BE2C (cell line): ENCODE measurements at regions not wholly inside any gene's neighbourhood (a gene's known extent, or its start where the extent isn't known, plus 50 kb on each side); places are given as distances from the start of the nearest gene placed in this dataset.

ENCODE experiments used
- DNase-seq: peaks from one replicate; pipeline ENCODE4 v3.0.0-alpha.2; 2020
- H3K27me3 ChIP-seq: fragments of 250-450 bp; sonication (Bioruptor Pico); 2 replicates; pipeline ENCODE4 v1.5.1; 2020; ENCODE audit warnings: mild to moderate bottlenecking
- H3K36me3 ChIP-seq: fragments of 250-450 bp; sonication (Bioruptor Pico); 2 replicates; pipeline ENCODE4 v1.5.1; 2020; ENCODE audit warnings: mild to moderate bottlenecking
- H3K4me1 ChIP-seq: fragments of 250-450 bp; sonication (Bioruptor Pico); 2 replicates; pipeline ENCODE4 v1.5.1; 2020
- H3K4me3 ChIP-seq: 2 replicates; pipeline ENCODE4 v1.5.1; 2011; ENCODE audit warnings: low read depth, low read length
- H3K9me3 ChIP-seq: fragments of 250-450 bp; sonication (Bioruptor Pico); 2 replicates; pipeline ENCODE4 v1.5.1; 2020
- TF ChIP-seq, protein P1 (sequence below): IDR thresholded peaks from 2 replicates; pipeline ENCODE4 v1.5.1; 2012; ENCODE audit warnings: mild to moderate bottlenecking, low read depth, low read length

- no peak overlapping the region for H3K4me3 ChIP-seq
- TF ChIP-seq, protein P1, sequence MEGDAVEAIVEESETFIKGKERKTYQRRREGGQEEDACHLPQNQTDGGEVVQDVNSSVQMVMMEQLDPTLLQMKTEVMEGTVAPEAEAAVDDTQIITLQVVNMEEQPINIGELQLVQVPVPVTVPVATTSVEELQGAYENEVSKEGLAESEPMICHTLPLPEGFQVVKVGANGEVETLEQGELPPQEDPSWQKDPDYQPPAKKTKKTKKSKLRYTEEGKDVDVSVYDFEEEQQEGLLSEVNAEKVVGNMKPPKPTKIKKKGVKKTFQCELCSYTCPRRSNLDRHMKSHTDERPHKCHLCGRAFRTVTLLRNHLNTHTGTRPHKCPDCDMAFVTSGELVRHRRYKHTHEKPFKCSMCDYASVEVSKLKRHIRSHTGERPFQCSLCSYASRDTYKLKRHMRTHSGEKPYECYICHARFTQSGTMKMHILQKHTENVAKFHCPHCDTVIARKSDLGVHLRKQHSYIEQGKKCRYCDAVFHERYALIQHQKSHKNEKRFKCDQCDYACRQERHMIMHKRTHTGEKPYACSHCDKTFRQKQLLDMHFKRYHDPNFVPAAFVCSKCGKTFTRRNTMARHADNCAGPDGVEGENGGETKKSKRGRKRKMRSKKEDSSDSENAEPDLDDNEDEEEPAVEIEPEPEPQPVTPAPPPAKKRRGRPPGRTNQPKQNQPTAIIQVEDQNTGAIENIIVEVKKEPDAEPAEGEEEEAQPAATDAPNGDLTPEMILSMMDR: no peak
- no peaks in the 10 kb centered on the region for H3K27me3 ChIP-seq
- H3K4me1 ChIP-seq: no peaks in the 10 kb centered on the region
- no peaks in the 10 kb centered on the region; the same call in 1 of the 2 replicates for H3K9me3 ChIP-seq
- no peak for DNase-seq
- H3K36me3 ChIP-seq: no peaks in the 10 kb centered on the region
Observed at GRCh38 chr10:32155075-32155516, 98.9 kb upstream of the KIF5B start.

DNA sequence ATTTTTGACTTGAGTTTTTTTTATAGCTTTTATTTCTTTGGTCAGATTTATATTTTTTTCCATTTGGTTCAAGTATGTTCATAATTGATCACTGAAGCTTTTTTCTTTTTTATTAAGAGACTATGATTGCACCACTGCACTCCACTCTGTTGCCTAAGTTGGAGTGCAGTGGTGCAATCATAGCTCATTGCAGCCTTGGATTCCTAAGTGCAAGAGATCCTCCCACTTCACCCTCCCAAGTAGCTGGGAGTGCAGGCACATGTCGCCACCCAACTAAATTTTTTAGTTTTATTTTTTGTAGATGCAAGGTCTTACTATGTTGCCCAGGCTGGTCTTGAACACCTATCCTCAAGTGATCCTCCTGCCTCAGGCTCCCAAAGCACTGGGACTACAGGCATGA lies 97.7 kb upstream of the KIF5B start:
- no peaks in the 10 kb centered on the region for H3K36me3 ChIP-seq
- no peaks in the 10 kb centered on the region for H3K27me3 ChIP-seq
- no peaks in the 10 kb centered on the region for H3K4me1 ChIP-seq
- DNase-seq: no peak
- no peaks in the 10 kb centered on the region; the same call in 1 of the 2 replicates for H3K9me3 ChIP-seq
- TF ChIP-seq, protein P1: no peak
- H3K4me3 ChIP-seq: no peak overlapping the region

DNA sequence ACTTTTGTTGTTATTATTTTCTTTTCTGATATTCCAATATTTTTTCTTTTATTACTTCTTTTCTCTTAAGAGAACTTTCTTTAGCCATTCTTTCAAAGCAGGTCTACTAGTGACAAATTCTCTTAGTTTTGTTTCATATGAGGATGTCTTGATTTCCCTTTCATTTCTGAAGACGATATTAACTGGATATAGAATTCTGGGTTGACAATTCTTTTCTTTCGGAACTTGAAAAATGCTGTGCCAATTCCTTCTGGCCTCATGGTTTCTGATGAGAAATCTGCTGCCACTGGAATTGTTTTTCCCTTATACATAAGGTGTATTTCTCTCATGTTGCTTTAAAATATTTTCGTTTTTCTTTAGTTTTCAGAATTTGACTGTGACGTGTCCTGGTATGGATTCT lies 97.0 kb upstream of the KIF5B start:
- H3K9me3 ChIP-seq: no peaks in the 10 kb centered on the region; the same call in 1 of the 2 replicates
- no peaks in the 10 kb centered on the region for H3K27me3 ChIP-seq
- H3K4me1 ChIP-seq: no peaks in the 10 kb centered on the region
- H3K36me3 ChIP-seq: no peaks in the 10 kb centered on the region
- TF ChIP-seq, protein P1: no peak
- no peak for DNase-seq
- H3K4me3 ChIP-seq: no peak overlapping the region

DNA sequence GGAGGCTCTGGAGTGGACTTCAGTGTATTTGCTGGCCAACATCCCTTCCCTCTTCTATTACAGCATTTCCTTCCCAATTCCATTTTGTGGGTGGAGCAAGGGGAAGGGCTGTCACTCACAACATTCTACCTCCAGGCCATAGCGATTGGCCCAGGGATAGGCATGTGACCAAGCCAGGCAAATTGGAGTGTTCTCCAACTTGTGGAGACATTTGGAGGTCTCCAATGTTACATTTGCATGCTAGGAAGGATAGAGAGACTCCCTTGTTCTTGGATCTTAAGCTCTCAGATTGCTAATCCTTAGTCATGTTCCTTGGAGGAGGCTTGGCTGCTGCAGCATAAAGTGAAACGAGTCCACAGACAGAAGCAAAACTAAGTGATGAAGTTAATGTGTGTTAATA lies 95.6 kb upstream of the KIF5B start:
- no peaks in the 10 kb centered on the region for H3K4me1 ChIP-seq
- DNase-seq: no peak
- no peaks in the 10 kb centered on the region; the same call in 1 of the 2 replicates for H3K9me3 ChIP-seq
- no peak overlapping the region for H3K4me3 ChIP-seq
- H3K27me3 ChIP-seq: no peaks in the 10 kb centered on the region
- H3K36me3 ChIP-seq: no peaks in the 10 kb centered on the region
- TF ChIP-seq, protein P1: no peak

DNA sequence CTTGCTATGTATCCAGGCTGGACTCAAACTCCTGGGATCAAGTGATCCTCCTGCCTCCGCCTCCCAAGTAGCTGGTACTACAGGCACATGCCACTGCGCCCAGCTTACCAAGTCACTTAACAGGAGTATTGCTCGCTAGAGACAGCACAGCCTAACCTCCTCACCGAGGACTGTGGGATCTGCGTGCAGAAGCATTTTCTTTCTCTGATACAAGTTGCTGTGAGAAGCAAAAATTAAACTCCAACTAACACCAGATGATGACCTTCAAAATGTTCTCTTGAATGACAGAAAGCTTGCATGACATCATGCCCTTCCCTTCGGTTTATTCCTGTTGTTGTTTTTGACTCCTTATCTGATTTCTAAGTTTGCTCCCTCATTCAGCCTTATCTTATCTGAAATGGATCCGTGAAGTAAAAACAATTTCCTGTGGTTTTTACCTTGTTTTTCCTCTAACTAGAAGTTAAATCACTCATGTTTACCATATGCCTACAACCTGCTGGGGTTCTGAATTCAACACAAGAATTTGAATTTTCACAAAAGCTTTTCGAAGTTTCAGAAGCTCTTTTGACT lies 94.4 kb upstream of the KIF5B start:
- TF ChIP-seq, protein P1: no peak
- no peaks in the 10 kb centered on the region for H3K36me3 ChIP-seq
- DNase-seq: no peak
- H3K9me3 ChIP-seq: no peaks in the 10 kb centered on the region; the same call in 1 of the 2 replicates
- H3K27me3 ChIP-seq: no peaks in the 10 kb centered on the region
- no peak overlapping the region for H3K4me3 ChIP-seq
- no peaks in the 10 kb centered on the region for H3K4me1 ChIP-seq

- no peak overlapping the region for H3K4me3 ChIP-seq
- H3K4me1 ChIP-seq: no peaks in the 10 kb centered on the region
- TF ChIP-seq, protein P1: no peak
- no peak for DNase-seq
- H3K9me3 ChIP-seq: no peaks in the 10 kb centered on the region; the same call in 1 of the 2 replicates
- no peaks in the 10 kb centered on the region for H3K27me3 ChIP-seq
- no peaks in the 10 kb centered on the region for H3K36me3 ChIP-seq
Observed at GRCh38 chr10:32149252-32149955, 93.2 kb upstream of the KIF5B start.
